Skeletal muscle tissue (tissue), 3 donors: ENCODE measurements at regions not wholly inside any gene's neighbourhood (a gene's known extent, or its start where the extent isn't known, plus 50 kb on each side); places are given as distances from the start of the nearest gene placed in this dataset.
"Not testable (repeated sequence)": the region's sequence is repeated elsewhere in the genome, so short reads cannot be mapped to it uniquely, and the experiment has no call there.

Source experiments
- H3K27ac ChIP-seq: one replicate; pipeline ENCODE4 v1.7.0; 2013; ENCODE audit warnings: mild to moderate bottlenecking, low read depth, low read length, inconsistent platforms
- H3K27me3 ChIP-seq, 3 donors: one replicate each; pipeline ENCODE4 v1.7.0; 2013; ENCODE audit warnings: low read length in 3 of 3; ENCODE audit not compliant: control insufficient read depth in 3 of 3, insufficient read depth in 3 of 3
- H3K36me3 ChIP-seq, 3 donors: one replicate each; pipeline ENCODE4 v1.7.0; 2013; ENCODE audit warnings: low read length in 3 of 3; ENCODE audit not compliant: control insufficient read depth in 3 of 3, insufficient read depth in 3 of 3
- H3K4me1 ChIP-seq, 3 donors: one replicate each; pipeline ENCODE4 v1.7.0; 2013; ENCODE audit warnings: low read length in 3 of 3, mild to moderate bottlenecking in 3 of 3; ENCODE audit not compliant: control insufficient read depth in 3 of 3, insufficient read depth in 3 of 3
- H3K4me3 ChIP-seq, 3 donors: one replicate each; pipeline ENCODE4 v1.7.0; 2013; ENCODE audit warnings: low read length in 3 of 3
- H3K9ac ChIP-seq, 3 donors: one replicate each; pipeline ENCODE4 v1.7.0; 2013; ENCODE audit warnings: low read length in 3 of 3, mild to moderate bottlenecking in 3 of 3, moderate library complexity in 2 of 3, low read depth in 1 of 3
- H3K9me3 ChIP-seq, 3 donors: one replicate each; pipeline ENCODE4 v1.7.0; 2013; ENCODE audit warnings: low read length in 3 of 3; ENCODE audit not compliant: control insufficient read depth in 3 of 3
- donor health status: Osteomylitis.

GRCh38 chr4:130021706-130022105 is 925.8 kb downstream of the C4orf33 start:
- Histone ChIP-seq H3K4me3 (no peak overlapping the region), H3K36me3 (no peaks in the 10 kb centered on the region), H3K27me3 (no peaks in the 10 kb centered on the region), H3K4me1 (no peaks in the 10 kb centered on the region), H3K9me3 (no peaks in the 10 kb centered on the region), H3K9ac (no peak overlapping the region), H3K27ac (no peak overlapping the region)

DNA sequence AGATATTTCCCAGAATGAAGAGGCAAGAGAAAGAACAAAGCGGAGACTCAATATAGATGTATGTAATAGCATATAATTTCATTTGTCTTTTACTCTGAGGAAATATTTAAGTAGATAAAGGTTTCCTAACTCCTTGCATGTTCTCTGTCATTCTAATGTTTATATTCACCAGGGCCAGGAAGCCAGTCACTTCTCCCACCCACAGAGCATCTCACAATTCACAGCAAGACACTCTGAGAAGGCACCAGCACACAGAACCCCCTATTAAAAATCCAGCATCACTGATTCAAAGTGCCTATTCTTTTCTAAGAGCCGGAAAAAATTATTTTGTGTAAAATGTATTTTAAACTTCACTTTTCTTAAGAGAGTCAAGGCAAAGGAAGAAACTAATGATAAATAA is 927.1 kb downstream of the C4orf33 start:
- no peak overlapping the region for H3K9ac ChIP-seq
- no peaks in the 10 kb centered on the region for H3K36me3 ChIP-seq
- H3K4me1 ChIP-seq, result no peaks in the 10 kb centered on the region
- H3K27me3 ChIP-seq, result no peaks in the 10 kb centered on the region
- H3K27ac ChIP-seq, result no peak overlapping the region
- no peaks in the 10 kb centered on the region for H3K9me3 ChIP-seq
- no peak overlapping the region for H3K4me3 ChIP-seq

GRCh38 chr4:130025701-130026100 is 929.7 kb downstream of the C4orf33 start:
- H3K27ac ChIP-seq, result no peak overlapping the region
- H3K36me3 ChIP-seq, result no peaks in the 10 kb centered on the region
- H3K4me3 ChIP-seq, result no peak overlapping the region
- H3K9me3 ChIP-seq, result no peaks in the 10 kb centered on the region
- no peaks in the 10 kb centered on the region for H3K27me3 ChIP-seq
- H3K9ac ChIP-seq, result no peak overlapping the region
- H3K4me1 ChIP-seq, result no peaks in the 10 kb centered on the region

DNA sequence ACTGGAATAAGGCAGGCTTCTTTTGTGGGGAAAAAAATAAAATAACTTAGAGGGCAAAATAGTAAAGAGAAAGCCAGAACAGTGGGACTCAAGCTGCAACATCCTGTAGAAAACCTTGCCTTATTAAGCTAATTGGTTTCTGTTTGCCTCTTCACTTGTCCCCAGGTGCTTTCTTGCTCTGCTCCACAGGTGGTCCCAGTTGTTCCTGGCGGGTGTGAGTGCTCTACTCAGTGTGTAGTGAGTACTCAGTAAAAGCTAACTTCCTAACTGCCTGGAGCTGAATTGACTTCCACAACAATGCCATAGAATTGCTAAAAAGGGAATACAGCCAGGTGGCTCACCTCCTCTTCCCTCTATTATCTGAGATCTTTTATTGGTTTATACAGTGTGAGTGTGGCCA is 930.2 kb downstream of the C4orf33 start:
- Histone ChIP-seq H3K4me1 (no peaks in the 10 kb centered on the region), H3K9ac (no peak overlapping the region), H3K27ac (no peak overlapping the region)

DNA sequence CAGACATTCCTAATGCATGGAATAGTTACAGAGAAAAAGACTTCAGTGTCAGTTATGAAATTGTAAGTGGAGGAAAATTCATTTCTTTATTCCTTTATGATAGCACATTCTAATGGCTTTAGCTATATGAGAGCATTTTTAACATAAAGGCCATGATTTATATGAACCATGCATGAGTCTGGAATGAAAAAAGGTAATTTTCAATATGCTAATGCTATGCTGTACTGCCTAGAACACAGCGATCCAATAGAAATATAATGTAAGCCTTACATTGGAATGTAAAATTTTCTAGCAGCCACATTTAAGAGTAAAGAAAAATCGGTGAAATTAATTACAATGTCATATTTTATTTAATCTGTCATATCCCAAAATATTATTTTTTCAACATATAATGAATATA is 932.0 kb downstream of the C4orf33 start:
- H3K9ac ChIP-seq, result no peak overlapping the region
- H3K27me3 ChIP-seq, result no peaks in the 10 kb centered on the region
- no peaks in the 10 kb centered on the region for H3K4me1 ChIP-seq
- no peaks in the 10 kb centered on the region for H3K9me3 ChIP-seq
- no peaks in the 10 kb centered on the region for H3K36me3 ChIP-seq
- no peak overlapping the region for H3K27ac ChIP-seq
- no peak overlapping the region for H3K4me3 ChIP-seq

More for the DNA sequence above, 930.2 kb downstream of the C4orf33 start:
- no peaks in the 10 kb centered on the region for H3K27me3 ChIP-seq
- no peaks in the 10 kb centered on the region for H3K36me3 ChIP-seq
- H3K4me3 ChIP-seq, result no peak overlapping the region
- H3K9me3 ChIP-seq, result no peaks in the 10 kb centered on the region

GRCh38 chr4:130028552-130028951 is 932.6 kb downstream of the C4orf33 start:
- Histone ChIP-seq H3K9ac (no peak overlapping the region), H3K36me3 (no peaks in the 10 kb centered on the region), H3K27me3 (no peaks in the 10 kb centered on the region), H3K27ac (no peak overlapping the region), H3K4me1 (no peaks in the 10 kb centered on the region), H3K4me3 (no peak overlapping the region), H3K9me3 (no peaks in the 10 kb centered on the region)

DNA sequence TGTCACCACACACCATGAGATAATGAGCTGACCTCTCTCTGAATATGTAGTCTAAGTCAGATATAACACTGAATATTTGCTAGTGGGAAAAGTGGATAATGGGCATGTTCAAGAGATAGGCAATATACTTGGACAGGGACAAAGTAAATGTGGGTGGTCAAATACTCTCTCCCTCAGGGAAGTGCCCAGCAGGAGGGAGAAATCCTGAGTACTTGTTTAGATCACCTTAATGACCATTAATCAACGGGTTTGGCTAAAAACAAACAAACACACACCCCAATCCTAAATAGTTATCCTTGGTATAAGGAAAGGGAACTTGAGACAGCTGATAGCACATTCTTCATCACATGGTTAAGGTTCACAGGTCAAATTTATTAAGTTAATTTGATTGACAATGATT is 933.5 kb downstream of the C4orf33 start:
- H3K4me1 ChIP-seq, result no peaks in the 10 kb centered on the region
- no peak overlapping the region for H3K4me3 ChIP-seq
- H3K27ac ChIP-seq, result no peak overlapping the region
- H3K27me3 ChIP-seq, result no peaks in the 10 kb centered on the region
- H3K9me3 ChIP-seq, result no peaks in the 10 kb centered on the region
- H3K36me3 ChIP-seq, result no peaks in the 10 kb centered on the region
- H3K9ac ChIP-seq, result no peak overlapping the region

DNA sequence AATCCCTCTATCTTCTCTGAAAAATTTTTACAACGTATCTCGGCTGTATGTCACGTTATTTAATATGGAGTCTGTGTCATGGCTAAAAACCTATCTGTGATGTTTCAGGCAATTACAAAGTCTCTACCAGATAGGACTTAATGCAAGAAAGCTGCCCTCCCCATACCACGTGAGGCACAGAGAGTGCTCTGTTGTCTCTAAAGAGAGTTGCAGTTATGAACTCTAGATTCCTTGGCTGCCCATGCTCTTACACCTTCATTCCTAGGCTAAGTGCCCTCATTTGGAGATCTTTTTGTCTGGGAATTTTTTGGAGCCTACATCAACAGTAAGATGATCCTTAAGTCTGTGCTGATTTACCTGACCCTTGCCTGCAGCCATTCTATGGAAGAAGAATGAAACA is 935.9 kb downstream of the C4orf33 start:
- Histone ChIP-seq H3K9ac (no peak overlapping the region), H3K9me3 (no peaks in the 10 kb centered on the region), H3K36me3 (no peaks in the 10 kb centered on the region), H3K27me3 (no peaks in the 10 kb centered on the region), H3K27ac (no peak overlapping the region), H3K4me1 (no peaks in the 10 kb centered on the region), H3K4me3 (no peak overlapping the region)

DNA sequence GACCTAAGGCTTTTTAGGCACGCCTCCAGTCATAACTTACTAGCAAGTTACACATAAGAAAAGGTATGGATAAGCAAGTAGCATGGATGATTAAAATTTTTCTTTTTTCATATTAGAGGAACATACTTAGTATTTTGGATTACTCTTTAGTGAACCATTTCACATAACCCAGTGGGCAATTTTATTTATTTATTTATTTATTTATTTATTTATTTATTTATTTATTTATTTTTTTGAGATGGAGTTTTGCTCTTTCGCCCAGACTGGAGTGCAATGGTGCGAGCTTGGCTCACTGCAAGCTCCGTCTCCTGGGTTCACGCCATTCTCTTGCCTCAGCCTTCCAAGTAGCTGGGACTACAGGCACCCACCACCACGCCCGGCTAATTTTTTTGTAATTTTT is 937.7 kb downstream of the C4orf33 start:
- H3K36me3 ChIP-seq, H3K9me3 ChIP-seq, H3K9ac ChIP-seq, H3K4me3 ChIP-seq, H3K4me1 ChIP-seq, H3K27me3 ChIP-seq, H3K27ac ChIP-seq: not testable (repeated sequence)

DNA sequence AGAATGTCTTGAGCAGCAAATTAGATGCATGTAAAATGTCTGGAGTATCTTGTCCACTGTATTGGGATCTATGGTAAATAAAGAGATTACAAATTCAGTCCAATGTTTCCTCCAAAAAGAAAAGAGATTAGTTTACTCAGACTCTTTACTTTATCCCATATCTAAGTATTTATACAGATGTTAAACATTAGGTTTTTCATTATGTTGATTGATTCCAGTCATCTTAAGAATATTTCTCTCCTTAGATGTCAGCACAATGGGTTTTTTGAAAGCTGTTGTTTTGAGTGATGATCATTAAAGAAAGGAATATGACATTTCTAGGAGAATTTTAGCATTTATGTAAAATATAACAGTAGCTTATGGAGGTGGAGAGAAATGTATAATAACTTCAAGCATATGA is 938.9 kb downstream of the C4orf33 start:
- H3K9ac ChIP-seq, result no peak overlapping the region
- H3K36me3 ChIP-seq, result no peaks in the 10 kb centered on the region
- no peaks in the 10 kb centered on the region for H3K4me1 ChIP-seq
- H3K9me3 ChIP-seq, result no peaks in the 10 kb centered on the region
- H3K27ac ChIP-seq, result no peak overlapping the region
- H3K4me3 ChIP-seq, result no peak overlapping the region
- no peaks in the 10 kb centered on the region for H3K27me3 ChIP-seq

DNA sequence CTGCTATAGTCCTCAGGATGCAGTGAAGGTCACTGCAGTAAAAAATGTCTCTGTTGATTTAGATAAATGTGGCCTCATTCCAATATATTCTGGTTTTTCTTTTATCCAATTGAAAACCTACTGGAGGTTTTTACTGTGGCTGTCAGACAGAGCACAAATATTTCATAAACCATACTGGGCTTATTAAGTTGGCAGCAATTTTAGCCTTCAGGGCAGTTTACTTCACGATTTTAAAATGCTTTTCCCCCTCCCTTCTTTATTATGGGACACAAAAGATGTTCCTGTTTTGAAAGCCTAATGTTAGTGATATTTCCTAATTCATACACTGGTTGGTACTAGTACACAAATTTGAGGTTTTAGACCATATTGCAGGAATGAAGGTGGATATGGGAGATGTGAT is 939.4 kb downstream of the C4orf33 start:
- H3K27me3 ChIP-seq, result no peaks in the 10 kb centered on the region
- H3K36me3 ChIP-seq, result no peaks in the 10 kb centered on the region

More for the DNA sequence above, 939.4 kb downstream of the C4orf33 start:
- Histone ChIP-seq H3K9me3 (no peaks in the 10 kb centered on the region), H3K4me3 (no peak overlapping the region), H3K9ac (no peak overlapping the region), H3K27ac (no peak overlapping the region), H3K4me1 (no peaks in the 10 kb centered on the region)
